Left ventricle myocardium inferior (tissue), 1 donor: ENCODE measurements at regions not wholly inside any gene's neighbourhood (a gene's known extent, or its start where the extent isn't known, plus 50 kb on each side); places are given as distances from the start of the nearest gene placed in this dataset.

Experiments used
- DNase-seq: peaks from one replicate; pipeline ENCODE4 v3.0.0-alpha.2; 2020
- H3K27ac ChIP-seq: fragments of 200-600 bp; replicated peaks from 2 replicates; pipeline ENCODE4 v1.8.0; 2021
- H3K27me3 ChIP-seq: fragments of 200-600 bp; 2 replicates; pipeline ENCODE4 v1.8.0; 2021; ENCODE audit warnings: low read depth
- H3K36me3 ChIP-seq: fragments of 200-600 bp; 2 replicates; pipeline ENCODE4 v1.8.0; 2021
- H3K4me1 ChIP-seq: fragments of 200-600 bp; 2 replicates; pipeline ENCODE4 v1.8.0; 2021
- H3K4me3 ChIP-seq: fragments of 200-600 bp; 2 replicates; pipeline ENCODE4 v1.8.0; 2021; ENCODE audit warnings: mild to moderate bottlenecking, moderate library complexity
- H3K9me3 ChIP-seq: fragments of 200-600 bp; replicated peaks from 2 replicates; pipeline ENCODE4 v1.8.0; 2021
- intact Hi-C: fragments of 100-400 bp; cut with micrococcal nuclease; formaldehyde crosslinking; loops from one replicate; pipeline ENCODE4 v1.11.0; 2022
- TF ChIP-seq, protein P1 (sequence below): fragments of 200-600 bp; IDR thresholded peaks from 2 replicates; pipeline ENCODE4 v1.8.0; 2021; ENCODE audit warnings: antibody characterized with exemption, mild to moderate bottlenecking, borderline replicate concordance
- donor health status: DM: no; HTN: yes; CAD: no; lungs with severe emphysema.

DNA sequence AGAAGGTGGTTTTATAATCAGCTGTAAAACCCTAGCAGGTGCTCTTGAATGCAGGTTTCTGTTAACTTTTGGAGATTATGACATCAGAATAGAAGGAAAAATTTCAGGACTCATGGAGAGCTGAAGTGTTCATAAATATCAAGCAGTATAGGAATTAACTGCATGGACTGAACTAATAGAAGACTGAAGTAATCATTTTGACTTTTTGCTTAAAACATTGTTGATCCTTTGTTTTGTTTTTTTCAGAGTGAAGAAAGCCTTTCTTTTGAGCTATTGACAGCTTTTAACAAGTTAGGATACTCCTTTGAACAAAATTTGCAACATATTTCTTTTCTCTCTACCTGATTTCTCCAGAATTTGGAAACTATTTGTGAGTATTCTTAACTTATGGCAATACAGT is 70.6 kb upstream of the DAZL start:
- DNase-seq, result no peak
- Histone ChIP-seq H3K27me3 (no peaks in the 10 kb centered on the region), H3K4me1 (no peaks in the 10 kb centered on the region), H3K36me3 (no peaks in the 10 kb centered on the region), H3K9me3 (peaks cover 15% of the 10 kb centered on the region), H3K27ac (no peak overlapping the region), H3K4me3 (no peak overlapping the region)
- TF ChIP-seq, protein P1, sequence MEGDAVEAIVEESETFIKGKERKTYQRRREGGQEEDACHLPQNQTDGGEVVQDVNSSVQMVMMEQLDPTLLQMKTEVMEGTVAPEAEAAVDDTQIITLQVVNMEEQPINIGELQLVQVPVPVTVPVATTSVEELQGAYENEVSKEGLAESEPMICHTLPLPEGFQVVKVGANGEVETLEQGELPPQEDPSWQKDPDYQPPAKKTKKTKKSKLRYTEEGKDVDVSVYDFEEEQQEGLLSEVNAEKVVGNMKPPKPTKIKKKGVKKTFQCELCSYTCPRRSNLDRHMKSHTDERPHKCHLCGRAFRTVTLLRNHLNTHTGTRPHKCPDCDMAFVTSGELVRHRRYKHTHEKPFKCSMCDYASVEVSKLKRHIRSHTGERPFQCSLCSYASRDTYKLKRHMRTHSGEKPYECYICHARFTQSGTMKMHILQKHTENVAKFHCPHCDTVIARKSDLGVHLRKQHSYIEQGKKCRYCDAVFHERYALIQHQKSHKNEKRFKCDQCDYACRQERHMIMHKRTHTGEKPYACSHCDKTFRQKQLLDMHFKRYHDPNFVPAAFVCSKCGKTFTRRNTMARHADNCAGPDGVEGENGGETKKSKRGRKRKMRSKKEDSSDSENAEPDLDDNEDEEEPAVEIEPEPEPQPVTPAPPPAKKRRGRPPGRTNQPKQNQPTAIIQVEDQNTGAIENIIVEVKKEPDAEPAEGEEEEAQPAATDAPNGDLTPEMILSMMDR, result no peak
- intact Hi-C loops, result no loop called here

DNA sequence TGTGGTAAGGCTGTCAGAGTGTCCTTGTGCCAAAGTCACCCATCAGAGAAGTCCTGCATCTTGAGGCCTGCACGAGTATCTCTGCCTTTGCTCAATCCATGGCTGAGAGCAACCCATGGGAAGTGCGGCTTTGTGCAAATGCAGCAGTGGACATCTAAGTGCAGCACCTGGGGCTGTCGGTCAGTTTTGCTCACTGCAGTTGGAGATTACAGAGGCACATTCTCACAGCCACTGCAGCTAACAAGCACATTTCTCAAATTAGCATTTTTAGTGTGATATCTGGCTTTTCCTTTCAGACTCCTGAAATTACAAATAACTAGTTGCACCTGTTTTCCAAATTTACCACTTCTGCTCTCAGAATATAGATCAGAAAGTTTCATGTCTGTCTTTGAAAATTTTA is 81.5 kb upstream of the DAZL start:
- Histone ChIP-seq H3K4me1 (no peaks in the 10 kb centered on the region), H3K9me3 (no peaks in the 10 kb centered on the region), H3K36me3 (no peaks in the 10 kb centered on the region), H3K27ac (no peak overlapping the region), H3K4me3 (no peak overlapping the region), H3K27me3 (no peaks in the 10 kb centered on the region)
- intact Hi-C loops, result no loop called here
- no peak for DNase-seq
- TF ChIP-seq, protein P1, result no peak

DNA sequence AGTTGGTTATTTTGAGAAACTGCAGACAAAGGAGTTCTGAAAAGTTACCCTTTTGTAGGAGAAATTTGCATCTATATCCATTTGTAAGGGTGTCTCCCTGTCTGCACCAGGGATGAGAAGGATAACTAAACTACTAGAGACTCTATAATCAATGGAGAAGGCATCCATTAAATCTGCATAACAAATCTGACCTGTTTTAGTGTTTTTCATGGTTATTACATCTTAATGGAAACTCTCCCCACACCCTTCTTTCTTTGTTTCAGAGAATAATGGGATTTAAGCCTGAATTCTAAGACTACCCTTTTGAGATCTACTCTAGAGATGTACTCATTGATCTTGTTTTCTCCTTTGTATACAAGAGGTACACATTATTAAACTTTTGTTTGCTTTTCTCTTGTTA is 82.0 kb upstream of the DAZL start:
- intact Hi-C loops, result no loop called here
- H3K9me3 ChIP-seq, result no peaks in the 10 kb centered on the region
- no peak overlapping the region for H3K4me3 ChIP-seq
- no peaks in the 10 kb centered on the region for H3K4me1 ChIP-seq
- no peaks in the 10 kb centered on the region for H3K27me3 ChIP-seq
- no peak overlapping the region for H3K27ac ChIP-seq
- no peaks in the 10 kb centered on the region for H3K36me3 ChIP-seq
- DNase-seq, result no peak
- TF ChIP-seq, protein P1, result no peak

DNA sequence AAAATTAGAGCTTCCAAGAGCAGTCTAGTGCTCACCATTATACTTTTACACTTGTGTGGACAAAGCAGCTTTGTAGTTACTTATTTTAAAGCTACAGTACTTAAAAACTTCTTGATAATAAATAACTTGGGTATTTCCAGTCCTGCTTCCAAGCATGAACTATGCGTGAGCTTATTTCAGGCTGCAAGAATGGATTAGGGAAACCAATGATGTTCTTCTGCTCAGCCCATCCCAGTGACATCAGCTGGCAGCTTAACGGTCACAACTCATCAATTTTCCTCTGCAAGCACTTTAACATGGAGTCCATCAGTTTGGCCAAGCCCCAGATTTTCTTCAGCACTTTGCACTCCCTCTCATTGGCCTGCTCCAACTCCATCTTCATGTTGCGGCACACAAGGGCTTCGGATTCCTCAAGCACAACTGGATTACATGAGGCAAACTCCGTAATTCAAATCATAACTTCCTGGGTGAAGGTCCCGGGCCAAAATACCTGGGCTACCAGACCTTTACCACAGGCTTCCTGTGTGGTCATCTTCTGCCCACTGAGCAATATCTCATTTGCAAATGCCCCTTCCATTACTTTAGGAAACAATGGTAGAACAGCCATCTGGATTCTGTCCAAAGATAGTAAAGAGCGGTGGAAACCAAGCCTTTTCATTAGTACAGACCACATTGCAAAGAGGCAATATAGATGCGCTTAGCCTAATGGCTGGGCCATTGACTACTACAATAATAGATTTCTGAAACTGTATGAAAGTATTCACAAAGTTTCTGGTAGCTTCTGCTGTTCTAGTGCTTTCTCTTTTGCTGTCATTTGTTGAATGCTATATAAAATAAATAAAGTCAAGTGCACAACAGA is 87.5 kb upstream of the DAZL start:
- no peaks in the 10 kb centered on the region for H3K9me3 ChIP-seq
- H3K27me3 ChIP-seq, result no peaks in the 10 kb centered on the region
- no peak overlapping the region for H3K27ac ChIP-seq
- no peak overlapping the region for H3K4me3 ChIP-seq
- TF ChIP-seq, protein P1, result no peak
- no peaks in the 10 kb centered on the region for H3K36me3 ChIP-seq
- H3K4me1 ChIP-seq, result peaks cover 9% of the 10 kb centered on the region
- DNase-seq, result no peak
- intact Hi-C loops, result no loop called here

DNA sequence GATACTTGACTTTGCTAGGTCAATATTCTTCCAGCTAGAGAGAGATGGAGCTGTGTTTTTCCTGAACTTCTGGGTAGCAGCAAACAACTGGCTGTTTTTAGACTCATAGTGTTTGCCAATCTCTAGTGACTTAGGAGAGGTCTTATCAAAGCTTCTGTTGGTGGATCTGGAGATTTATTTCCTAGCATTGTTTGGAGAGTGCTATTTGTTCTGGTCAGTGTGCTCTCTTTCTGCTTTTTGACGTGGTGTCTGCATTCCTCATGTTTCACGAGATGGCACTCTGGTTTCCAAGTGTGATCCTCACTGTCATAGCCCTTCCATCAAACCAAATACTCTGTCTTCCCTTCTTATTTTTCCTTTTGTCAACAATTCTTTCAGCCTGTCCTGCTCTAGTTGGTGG is 88.6 kb upstream of the DAZL start:
- no peaks in the 10 kb centered on the region for H3K9me3 ChIP-seq
- no peak overlapping the region for H3K27ac ChIP-seq
- DNase-seq, result no peak
- TF ChIP-seq, protein P1, result no peak
- intact Hi-C loops, result no loop called here
- no peak overlapping the region for H3K4me3 ChIP-seq
- H3K36me3 ChIP-seq, result no peaks in the 10 kb centered on the region
- H3K4me1 ChIP-seq, result peaks cover 15% of the 10 kb centered on the region
- no peaks in the 10 kb centered on the region for H3K27me3 ChIP-seq
